Heart left ventricle (tissue), 13 donors: ENCODE measurements at regions not wholly inside any gene's neighbourhood (a gene's known extent, or its start where the extent isn't known, plus 50 kb on each side); places are given as distances from the start of the nearest gene placed in this dataset.

Experiments
- POLR2A ChIP-seq, 2 donors: fragments of 450-650 bp; IDR thresholded peaks; one replicate each; pipeline ENCODE4 v1.6.1; 2017; ENCODE audit warnings: antibody characterized with exemption in 2 of 2, mild to moderate bottlenecking in 2 of 2, moderate library complexity in 2 of 2
- TF ChIP-seq, protein P1 (sequence below), 12 donors: fragments of 200-600 bp; sonication (generic) in 4 of 12; IDR thresholded peaks; one replicate each; pipeline versions ENCODE4 v1.5.0 to v1.8.0; 2018 to 2022; ENCODE audit warnings: antibody characterized with exemption in 12 of 12, mild to moderate bottlenecking in 5 of 12
- donor health status: ischemic (EF 13 %, LVEDD 7.1; RV severe dilation, severe dysfunction).
- donor health status: DM: no; HTN: yes; CAD: no.
- donor health status: DM: no; HTN: no; CAD: no.
- donor health status: ischemic (EF 25% LVEDD 6.9; RV normal size, moderate dysfunction).
- donor health status: ischemic (EF 25% LVEDD 5.7; RV mildly dilated, moderate dysfunction).
- donor health status: ischemic (EF 35%, LVEDD 5.7; RV mildly dilated, moderate dysfunction).
- donor health status: nonischemic (EF 11% LVEDD 7.7; RV severe dilation, severe dysfunction).
- donor health status: DM: yes; HTN: yes; CAD: no.
- donor health status: PGD.
- donor health status: ischemic (EF 29% LVEDD 5.4; RV normal size, mild dysfunction).
- donor health status: nonischemic (EF 23%, LVEDD 6.1; RV moderate dilation, normal function).

GRCh38 chr9:78848061-78848460, 551.1 kb downstream of the PSAT1 start:
- TF ChIP-seq, protein P1, sequence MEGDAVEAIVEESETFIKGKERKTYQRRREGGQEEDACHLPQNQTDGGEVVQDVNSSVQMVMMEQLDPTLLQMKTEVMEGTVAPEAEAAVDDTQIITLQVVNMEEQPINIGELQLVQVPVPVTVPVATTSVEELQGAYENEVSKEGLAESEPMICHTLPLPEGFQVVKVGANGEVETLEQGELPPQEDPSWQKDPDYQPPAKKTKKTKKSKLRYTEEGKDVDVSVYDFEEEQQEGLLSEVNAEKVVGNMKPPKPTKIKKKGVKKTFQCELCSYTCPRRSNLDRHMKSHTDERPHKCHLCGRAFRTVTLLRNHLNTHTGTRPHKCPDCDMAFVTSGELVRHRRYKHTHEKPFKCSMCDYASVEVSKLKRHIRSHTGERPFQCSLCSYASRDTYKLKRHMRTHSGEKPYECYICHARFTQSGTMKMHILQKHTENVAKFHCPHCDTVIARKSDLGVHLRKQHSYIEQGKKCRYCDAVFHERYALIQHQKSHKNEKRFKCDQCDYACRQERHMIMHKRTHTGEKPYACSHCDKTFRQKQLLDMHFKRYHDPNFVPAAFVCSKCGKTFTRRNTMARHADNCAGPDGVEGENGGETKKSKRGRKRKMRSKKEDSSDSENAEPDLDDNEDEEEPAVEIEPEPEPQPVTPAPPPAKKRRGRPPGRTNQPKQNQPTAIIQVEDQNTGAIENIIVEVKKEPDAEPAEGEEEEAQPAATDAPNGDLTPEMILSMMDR (IDR thresholded peaks at IDR 0.05): no peak
- TF ChIP-seq POLR2A (IDR thresholded peaks at IDR 0.05): no peak
